ENCODE measurements at regions not wholly inside any gene's neighbourhood (a gene's known extent, or its start where the extent isn't known, plus 50 kb on each side); places are given as distances from the start of the nearest gene placed in this dataset.

GRCh38 chr9:105142406-105143135 is 101.9 kb upstream of the SLC44A1 start:
- DNase-seq (ENCODE audit: low read depth) = no peak
- H3K4me3 ChIP-seq (ENCODE audit: low read length) = no peak overlapping the region
- TF ChIP-seq CTCF (conservative IDR thresholded peaks at IDR 0.05; ENCODE audit: low read depth, low read length) = no peak

DNA sequence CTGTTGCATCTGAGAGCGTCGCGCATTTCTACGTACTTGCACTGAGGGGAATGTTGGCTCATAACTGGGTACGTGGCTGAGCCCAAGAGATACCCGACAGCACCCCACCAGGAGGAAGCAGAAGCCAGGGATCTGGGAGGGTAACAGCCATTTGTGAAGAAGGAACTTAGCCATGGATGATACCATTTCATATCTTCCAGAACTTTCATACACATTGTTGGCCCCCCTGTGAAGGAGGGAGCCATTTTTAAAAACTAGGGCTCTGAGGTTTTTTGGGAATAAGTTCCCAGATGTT is 101.4 kb upstream of the SLC44A1 start:
- DNase-seq (ENCODE audit: low read depth) = no peak
- no peak overlapping the region for H3K4me3 ChIP-seq (ENCODE audit: low read length)
- no peak for TF ChIP-seq CTCF (conservative IDR thresholded peaks at IDR 0.05; ENCODE audit: low read depth, low read length)

GRCh38 chr9:105144076-105144475 is 100.4 kb upstream of the SLC44A1 start:
- DNase-seq (ENCODE audit: low read depth) = no peak
- no peak for TF ChIP-seq CTCF (conservative IDR thresholded peaks at IDR 0.05; ENCODE audit: low read depth, low read length)
- H3K4me3 ChIP-seq (ENCODE audit: low read length) = no peak overlapping the region

GRCh38 chr9:105144841-105145240 is 99.6 kb upstream of the SLC44A1 start:
- no peak for DNase-seq (ENCODE audit: low read depth)
- no peak overlapping the region for H3K4me3 ChIP-seq (ENCODE audit: low read length)
- TF ChIP-seq CTCF (conservative IDR thresholded peaks at IDR 0.05; ENCODE audit: low read depth, low read length) = no peak

DNA sequence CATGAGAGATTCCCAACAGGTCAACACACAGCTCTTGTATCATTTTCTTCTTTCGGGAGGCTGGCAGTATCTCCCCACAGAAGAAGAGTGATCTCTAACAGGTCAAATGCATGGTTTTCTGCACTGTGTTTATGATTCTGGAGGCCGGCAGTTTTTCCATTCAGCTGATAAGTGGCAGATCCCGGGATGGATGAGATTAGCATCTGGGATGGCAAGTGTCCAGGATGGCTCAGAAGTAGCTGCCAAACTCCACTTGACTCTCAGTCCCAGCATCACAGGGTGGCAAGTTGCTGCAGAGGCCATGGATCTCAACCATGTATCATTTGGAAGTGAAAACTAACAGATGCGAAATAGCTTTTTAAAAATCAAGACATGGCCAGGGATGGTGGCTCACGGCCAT is 97.8 kb upstream of the SLC44A1 start:
- no peak for DNase-seq (ENCODE audit: low read depth)
- H3K4me3 ChIP-seq (ENCODE audit: low read length) = no peak overlapping the region
- TF ChIP-seq CTCF (conservative IDR thresholded peaks at IDR 0.05; ENCODE audit: low read depth, low read length) = no peak

DNA sequence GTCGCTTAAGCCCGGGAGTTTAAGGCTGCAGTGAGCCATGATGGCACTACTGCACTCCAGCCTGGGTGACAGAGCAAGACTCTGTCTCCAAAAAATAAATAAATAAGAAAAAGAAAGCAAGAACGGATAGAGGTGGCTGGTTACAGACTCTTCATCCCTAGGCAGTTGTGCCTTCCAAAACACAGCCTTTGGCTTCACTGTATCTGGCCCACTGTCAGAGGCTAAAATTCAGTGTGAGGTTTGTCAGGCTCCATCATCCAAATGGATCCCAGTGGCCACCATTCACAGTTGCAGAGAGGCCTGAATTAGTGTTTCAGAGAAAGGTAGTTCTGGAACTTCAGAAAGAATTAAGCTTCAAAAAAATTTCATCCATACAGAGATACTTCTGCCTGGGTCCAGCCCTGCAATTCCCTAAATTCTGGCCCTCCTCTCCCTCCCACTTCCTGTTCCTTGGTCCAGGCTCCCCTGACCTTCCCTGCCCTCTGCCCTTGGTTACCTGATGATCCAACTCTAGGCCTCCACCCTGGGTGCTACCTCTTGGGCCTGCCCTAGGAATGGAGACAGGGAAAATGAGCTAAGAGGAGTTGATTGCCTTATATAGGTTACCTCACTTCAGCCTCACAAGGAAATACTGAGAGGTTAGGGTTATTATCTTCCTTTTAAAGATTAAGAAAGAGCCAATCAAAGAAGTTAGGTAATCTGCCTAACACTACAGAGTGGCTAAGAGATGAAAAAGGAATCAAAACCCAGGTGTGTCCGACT is 97.2 kb upstream of the SLC44A1 start:
- no peak overlapping the region for H3K4me3 ChIP-seq (ENCODE audit: low read length)
- TF ChIP-seq CTCF (conservative IDR thresholded peaks at IDR 0.05; ENCODE audit: low read depth, low read length) = no peak
- no peak for DNase-seq (ENCODE audit: low read depth)

Measured in retinal pigment epithelial cell (primary cell).